ENCODE measurements at regions not wholly inside any gene's neighbourhood (a gene's known extent, or its start where the extent isn't known, plus 50 kb on each side); places are given as distances from the start of the nearest gene placed in this dataset.

DNA sequence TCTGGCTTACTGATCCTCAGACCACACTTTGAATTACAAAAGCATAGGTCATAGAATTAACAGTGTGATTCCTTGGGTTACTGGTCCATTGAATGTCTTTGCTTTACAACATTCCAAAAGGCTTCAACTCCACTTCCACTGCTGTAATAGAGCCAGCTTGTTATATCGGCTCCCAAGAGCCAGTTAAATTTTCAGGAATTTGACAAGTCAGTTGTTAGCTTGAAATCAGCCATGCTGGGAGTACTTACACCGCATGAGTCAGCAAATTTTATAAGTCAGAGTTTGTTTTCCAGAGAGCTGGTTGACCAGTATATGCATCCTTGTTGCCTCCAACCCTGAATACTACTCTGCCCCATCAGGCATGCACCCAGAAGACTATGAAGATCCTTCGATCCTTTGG lies 73.1 kb downstream of the FOXB2 start:
- ChIA-PET RAD21 (ENCODE audit: low non-redundant PET in 1 of 2, low total read pairs in 2 of 2, uncharacterized antibody in 2 of 2, unreplicated experiment in 2 of 2) (no interaction called here), CTCF (no interaction called here), POLR2A (interaction anchor here (1.1 kb wide), 1 partner anchor 14 kb away, joined by 3 read pairs; no protein-coding TSS in a partner anchor)
- Histone ChIP-seq H3K36me3 (ENCODE audit: control insufficient read depth in 1 of 2, insufficient read depth in 2 of 2, low read length in 2 of 2) (no peaks in the 10 kb centered on the region), H3K4me3 (replicated peaks in 1 of 2; ENCODE audit: low read depth in 1 of 2, low read length in 2 of 2) (no peak overlapping the region), H3K9me3 (ENCODE audit: control insufficient read depth in 1 of 2, insufficient read depth in 1 of 2, low read depth in 1 of 2, low read length in 2 of 2) (no peaks in the 10 kb centered on the region), H3K4me2 (ENCODE audit: low read length) (no peak overlapping the region), H3K9me2 (ENCODE audit: insufficient read depth) (no peaks in the 10 kb centered on the region; the same call in 1 of the 2 replicates), H3K9ac (ENCODE audit: low read length) (no peak overlapping the region), H3K4me1 (ENCODE audit: control insufficient read depth in 1 of 2, insufficient read depth in 2 of 2, low read length in 2 of 2) (no peaks in the 10 kb centered on the region), H4K20me1 (ENCODE audit: insufficient read depth) (no peaks in the 10 kb centered on the region), H3K79me2 (ENCODE audit: insufficient read depth, low read length) (no peaks in the 10 kb centered on the region), H3K27me3 (ENCODE audit: insufficient read depth, low read length) (no peaks in the 10 kb centered on the region), H3K27ac (ENCODE audit: low read depth, low read length) (no peak overlapping the region), H2AFZ (ENCODE audit: low read depth, low read length, poor library complexity, severe bottlenecking) (no peak overlapping the region)
- ATAC-seq (no peak), DNase-seq (ENCODE audit: low read depth, low spot score) (no peak)
- intact Hi-C loops (cut with micrococcal nuclease), result no loop called here
- TF ChIP-seq CEBPB (IDR thresholded peaks at IDR 0.05; ENCODE audit: low read depth) (no peak), ZFX (IDR thresholded peaks at IDR 0.05) (no peak), YY1 (IDR thresholded peaks at IDR 0.05; ENCODE audit: extremely low read depth, insufficient replicate concordance, low read depth, low read length) (no peak), RAD21 (IDR thresholded peaks at IDR 0.05; ENCODE audit: low read depth) (no peak), TCF7L2 (IDR thresholded peaks at IDR 0.05; ENCODE audit: borderline replicate concordance, extremely low read depth, insufficient read depth, insufficient read length) (no peak), SRF (IDR thresholded peaks at IDR 0.05; ENCODE audit: low read depth) (no peak), SIN3A (IDR thresholded peaks at IDR 0.05; ENCODE audit: low read depth) (no peak), POLR2A (IDR thresholded peaks at IDR 0.05; ENCODE audit: borderline replicate concordance, extremely low read depth, insufficient read depth, insufficient read length) (no peak), ELF1 (IDR thresholded peaks at IDR 0.05; ENCODE audit: borderline replicate concordance, low read depth) (no peak), CBX3 (IDR thresholded peaks at IDR 0.05; ENCODE audit: low read depth) (no peak), EZH2phosphoT487 (IDR thresholded peaks at IDR 0.05; ENCODE audit: borderline replicate concordance) (no peak), EGR1 (IDR thresholded peaks at IDR 0.05; ENCODE audit: low read depth) (no peak), SP1 (IDR thresholded peaks at IDR 0.05; ENCODE audit: low read depth) (no peak)
- TF ChIP-seq, protein P1, sequence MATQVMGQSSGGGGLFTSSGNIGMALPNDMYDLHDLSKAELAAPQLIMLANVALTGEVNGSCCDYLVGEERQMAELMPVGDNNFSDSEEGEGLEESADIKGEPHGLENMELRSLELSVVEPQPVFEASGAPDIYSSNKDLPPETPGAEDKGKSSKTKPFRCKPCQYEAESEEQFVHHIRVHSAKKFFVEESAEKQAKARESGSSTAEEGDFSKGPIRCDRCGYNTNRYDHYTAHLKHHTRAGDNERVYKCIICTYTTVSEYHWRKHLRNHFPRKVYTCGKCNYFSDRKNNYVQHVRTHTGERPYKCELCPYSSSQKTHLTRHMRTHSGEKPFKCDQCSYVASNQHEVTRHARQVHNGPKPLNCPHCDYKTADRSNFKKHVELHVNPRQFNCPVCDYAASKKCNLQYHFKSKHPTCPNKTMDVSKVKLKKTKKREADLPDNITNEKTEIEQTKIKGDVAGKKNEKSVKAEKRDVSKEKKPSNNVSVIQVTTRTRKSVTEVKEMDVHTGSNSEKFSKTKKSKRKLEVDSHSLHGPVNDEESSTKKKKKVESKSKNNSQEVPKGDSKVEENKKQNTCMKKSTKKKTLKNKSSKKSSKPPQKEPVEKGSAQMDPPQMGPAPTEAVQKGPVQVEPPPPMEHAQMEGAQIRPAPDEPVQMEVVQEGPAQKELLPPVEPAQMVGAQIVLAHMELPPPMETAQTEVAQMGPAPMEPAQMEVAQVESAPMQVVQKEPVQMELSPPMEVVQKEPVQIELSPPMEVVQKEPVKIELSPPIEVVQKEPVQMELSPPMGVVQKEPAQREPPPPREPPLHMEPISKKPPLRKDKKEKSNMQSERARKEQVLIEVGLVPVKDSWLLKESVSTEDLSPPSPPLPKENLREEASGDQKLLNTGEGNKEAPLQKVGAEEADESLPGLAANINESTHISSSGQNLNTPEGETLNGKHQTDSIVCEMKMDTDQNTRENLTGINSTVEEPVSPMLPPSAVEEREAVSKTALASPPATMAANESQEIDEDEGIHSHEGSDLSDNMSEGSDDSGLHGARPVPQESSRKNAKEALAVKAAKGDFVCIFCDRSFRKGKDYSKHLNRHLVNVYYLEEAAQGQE (IDR thresholded peaks at IDR 0.05; ENCODE audit: low read depth), result no peak
- TF ChIP-seq, protein P2, sequence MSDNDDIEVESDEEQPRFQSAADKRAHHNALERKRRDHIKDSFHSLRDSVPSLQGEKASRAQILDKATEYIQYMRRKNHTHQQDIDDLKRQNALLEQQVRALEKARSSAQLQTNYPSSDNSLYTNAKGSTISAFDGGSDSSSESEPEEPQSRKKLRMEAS (IDR thresholded peaks at IDR 0.05), result no peak
- TF ChIP-seq, protein P3, sequence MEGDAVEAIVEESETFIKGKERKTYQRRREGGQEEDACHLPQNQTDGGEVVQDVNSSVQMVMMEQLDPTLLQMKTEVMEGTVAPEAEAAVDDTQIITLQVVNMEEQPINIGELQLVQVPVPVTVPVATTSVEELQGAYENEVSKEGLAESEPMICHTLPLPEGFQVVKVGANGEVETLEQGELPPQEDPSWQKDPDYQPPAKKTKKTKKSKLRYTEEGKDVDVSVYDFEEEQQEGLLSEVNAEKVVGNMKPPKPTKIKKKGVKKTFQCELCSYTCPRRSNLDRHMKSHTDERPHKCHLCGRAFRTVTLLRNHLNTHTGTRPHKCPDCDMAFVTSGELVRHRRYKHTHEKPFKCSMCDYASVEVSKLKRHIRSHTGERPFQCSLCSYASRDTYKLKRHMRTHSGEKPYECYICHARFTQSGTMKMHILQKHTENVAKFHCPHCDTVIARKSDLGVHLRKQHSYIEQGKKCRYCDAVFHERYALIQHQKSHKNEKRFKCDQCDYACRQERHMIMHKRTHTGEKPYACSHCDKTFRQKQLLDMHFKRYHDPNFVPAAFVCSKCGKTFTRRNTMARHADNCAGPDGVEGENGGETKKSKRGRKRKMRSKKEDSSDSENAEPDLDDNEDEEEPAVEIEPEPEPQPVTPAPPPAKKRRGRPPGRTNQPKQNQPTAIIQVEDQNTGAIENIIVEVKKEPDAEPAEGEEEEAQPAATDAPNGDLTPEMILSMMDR (IDR thresholded peaks at IDR 0.05 in 2 of 3, conservative IDR thresholded peaks at IDR 0.05 in 1 of 3; ENCODE audit: borderline replicate concordance in 1 of 3, insufficient read depth in 1 of 3, low read depth in 2 of 3, low read length in 2 of 3), result no peak
- no TSS peak for BruUV-seq (replicated peaks)
